ENCODE measurements at regions not wholly inside any gene's neighbourhood (a gene's known extent, or its start where the extent isn't known, plus 50 kb on each side); places are given as distances from the start of the nearest gene placed in this dataset.

DNA sequence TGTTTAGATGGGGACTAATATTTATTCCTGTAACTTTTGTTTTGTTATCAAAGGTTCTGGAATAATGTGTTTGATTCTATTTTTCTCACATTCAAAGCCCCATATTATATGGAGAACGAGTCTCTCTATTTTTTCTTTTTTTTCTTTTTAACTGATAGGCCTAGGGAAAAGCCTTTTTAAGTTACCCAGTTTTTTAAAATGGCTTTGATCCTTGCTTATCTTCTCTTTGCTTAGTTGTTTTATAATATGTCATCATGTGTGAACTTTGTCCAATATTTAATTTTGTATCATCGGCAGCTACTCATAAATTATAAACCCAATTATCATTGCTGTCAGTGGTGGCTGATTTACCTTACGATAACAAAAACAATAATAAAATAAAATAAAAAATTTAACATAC lies 610.3 kb upstream of the BCHE start (continued):
- TF ChIP-seq ZNF23 (CRISPR knock-in tag; IDR thresholded peaks at IDR 0.05) = no peak
- TF ChIP-seq ILK (tag; IDR thresholded peaks at IDR 0.05; ENCODE audit: borderline replicate concordance, low read depth) = no peak

DNA sequence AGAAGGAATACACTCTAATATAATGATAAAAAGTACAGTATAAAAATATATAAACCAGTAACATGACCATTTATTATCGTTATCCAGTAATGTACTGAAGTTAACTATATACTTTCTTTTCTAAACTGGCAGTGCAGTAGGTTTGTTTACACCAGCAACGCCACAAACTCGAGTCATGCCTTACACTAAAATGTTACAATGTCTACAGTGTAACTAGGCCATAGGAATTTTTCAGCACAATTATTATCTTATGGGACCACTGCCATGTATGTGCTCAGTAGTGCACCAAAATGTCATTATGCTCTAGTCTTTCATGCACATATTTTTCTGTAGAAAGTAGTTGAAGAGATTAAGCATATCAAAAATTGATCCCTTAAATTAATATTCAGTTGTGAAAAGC lies 609.8 kb upstream of the BCHE start:
- no peak for TF ChIP-seq CXXC5 (CRISPR knock-in tag; IDR thresholded peaks at IDR 0.05)
- no peak overlapping the region for H3K27ac ChIP-seq (ENCODE audit: extremely low read depth, low read depth, low read length)
- in situ Hi-C loops (cut with MboI) (no loop called here), intact Hi-C loops (cut with micrococcal nuclease) (no loop called here)
- no TSS peak for BruUV-seq (replicated peaks)
- no peaks in the 10 kb centered on the region for H3K9me1 ChIP-seq (ENCODE audit: control insufficient read depth, insufficient read depth, low read length)
- H3K79me2 ChIP-seq (ENCODE audit: control insufficient read depth, insufficient read depth, low read length) = no peaks in the 10 kb centered on the region
- H3K4me2 ChIP-seq (ENCODE audit: insufficient read depth, low read length) = no peak overlapping the region
- H3K36me3 ChIP-seq (ENCODE audit: control insufficient read depth, insufficient read depth, low read length) = no peaks in the 10 kb centered on the region
- H3K4me1 ChIP-seq (replicated peaks in 1 of 2; ENCODE audit: control insufficient read depth in 2 of 2, insufficient read depth in 2 of 2, low read length in 2 of 2) = no peaks in the 10 kb centered on the region
- H4K20me1 ChIP-seq (replicated peaks; ENCODE audit: control insufficient read depth, insufficient read depth, low read length) = no peaks in the 10 kb centered on the region
- ATAC-seq (no peak), FAIRE-seq (no peak), DNase-seq (ENCODE audit: extremely low read depth in 1 of 4, low spot score in 3 of 4) (no peak)
- ChIA-PET POLR2A (no interaction called here), CTCF (ENCODE audit: low intra/inter-chr PET ratio) (no interaction called here)
- no peak overlapping the region for H3K4me3 ChIP-seq
- H2AFZ ChIP-seq (ENCODE audit: low read depth, low read length) = no peak overlapping the region
- H3K27me3 ChIP-seq (ENCODE audit: control insufficient read depth in 2 of 2, insufficient read depth in 2 of 2, low read length in 2 of 2) = no peaks in the 10 kb centered on the region
- 0% methylated on average over 3 of the region's 3 CpGs for WGBS (ENCODE audit: insufficient coverage, low coverage, missing lambda C conversion rate)
- no peak overlapping the region for H3K9ac ChIP-seq (ENCODE audit: insufficient read depth in 1 of 2, low read depth in 2 of 2, low read length in 2 of 2)
- H3K9me3 ChIP-seq (replicated peaks; ENCODE audit: control insufficient read depth, insufficient read depth, low read depth, low read length) = 0 out of 2 replicates have a peak, but pooled peaks cover 2% of the 10 kb centered on the region

DNA sequence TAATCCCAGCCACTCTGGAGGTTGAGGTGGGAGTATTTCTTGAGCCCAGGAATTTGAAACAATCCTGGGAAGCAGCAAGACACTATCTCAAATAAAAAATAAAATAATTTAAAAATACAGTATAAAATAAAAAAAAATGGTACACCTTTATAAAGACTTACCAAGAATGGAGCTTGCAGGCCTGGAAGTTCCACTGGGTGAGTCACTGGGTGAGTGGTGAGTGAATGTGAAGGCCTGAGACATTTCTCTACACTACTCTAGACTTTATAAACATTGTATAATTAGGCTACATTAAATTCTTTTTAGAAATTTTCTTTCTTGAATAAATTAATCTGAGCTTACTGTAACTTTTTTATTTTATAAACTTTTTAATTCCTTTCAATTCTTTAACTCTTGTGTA lies 609.1 kb upstream of the BCHE start:
- Histone ChIP-seq H4K20me1 (replicated peaks; ENCODE audit: control insufficient read depth, insufficient read depth, low read length) (no peaks in the 10 kb centered on the region), H3K9me3 (replicated peaks; ENCODE audit: control insufficient read depth, insufficient read depth, low read depth, low read length) (0 out of 2 replicates have a peak, but pooled peaks cover 2% of the 10 kb centered on the region), H3K79me2 (ENCODE audit: control insufficient read depth, insufficient read depth, low read length) (no peaks in the 10 kb centered on the region), H3K4me1 (replicated peaks in 1 of 2; ENCODE audit: control insufficient read depth in 2 of 2, insufficient read depth in 2 of 2, low read length in 2 of 2) (no peaks in the 10 kb centered on the region), H3K9ac (ENCODE audit: insufficient read depth in 1 of 2, low read depth in 2 of 2, low read length in 2 of 2) (no peak overlapping the region), H3K9me1 (ENCODE audit: control insufficient read depth, insufficient read depth, low read length) (no peaks in the 10 kb centered on the region), H3K4me2 (ENCODE audit: insufficient read depth, low read length) (no peak overlapping the region), H3K4me3 (no peak overlapping the region), H3K27ac (ENCODE audit: extremely low read depth, low read depth, low read length) (no peak overlapping the region), H3K27me3 (ENCODE audit: control insufficient read depth in 2 of 2, insufficient read depth in 2 of 2, low read length in 2 of 2) (no peaks in the 10 kb centered on the region), H2AFZ (ENCODE audit: low read depth, low read length) (no peak overlapping the region), H3K36me3 (ENCODE audit: control insufficient read depth, insufficient read depth, low read length) (no peaks in the 10 kb centered on the region)
- in situ Hi-C loops (cut with MboI) (no loop called here), intact Hi-C loops (cut with micrococcal nuclease) (no loop called here)
- no peak for TF ChIP-seq MCM7 (IDR thresholded peaks at IDR 0.05)
- TF ChIP-seq ZNF121 (CRISPR knock-in tag; conservative IDR thresholded peaks at IDR 0.05) = no peak
- TF ChIP-seq, protein P1, sequence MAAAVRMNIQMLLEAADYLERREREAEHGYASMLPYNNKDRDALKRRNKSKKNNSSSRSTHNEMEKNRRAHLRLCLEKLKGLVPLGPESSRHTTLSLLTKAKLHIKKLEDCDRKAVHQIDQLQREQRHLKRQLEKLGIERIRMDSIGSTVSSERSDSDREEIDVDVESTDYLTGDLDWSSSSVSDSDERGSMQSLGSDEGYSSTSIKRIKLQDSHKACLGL (CRISPR knock-in tag; IDR thresholded peaks at IDR 0.05; ENCODE audit: borderline replicate concordance, poor library complexity, severe bottlenecking) = no peak
- no peak for TF ChIP-seq MYNN (IDR thresholded peaks at IDR 0.05)
- TF ChIP-seq MYNN (CRISPR knock-in tag; IDR thresholded peaks at IDR 0.05) = no peak
- no peak for TF ChIP-seq ZNF75A (CRISPR knock-in tag; IDR thresholded peaks at IDR 0.05)
- TF ChIP-seq THRAP3 (IDR thresholded peaks at IDR 0.05; ENCODE audit: borderline replicate concordance) = no peak
- TF ChIP-seq ZNF140 (CRISPR knock-in tag; IDR thresholded peaks at IDR 0.05) = no peak
- TF ChIP-seq BRD4 (IDR thresholded peaks at IDR 0.05) = no peak
- BruUV-seq (replicated peaks) = no TSS peak
- FAIRE-seq (no peak), ATAC-seq (no peak), DNase-seq (ENCODE audit: extremely low read depth in 1 of 4, low spot score in 3 of 4) (no peak)
- ChIA-PET POLR2A (no interaction called here), CTCF (ENCODE audit: low intra/inter-chr PET ratio) (no interaction called here)

All from K562 (cell line).